ENCODE measurements at regions not wholly inside any gene's neighbourhood (a gene's known extent, or its start where the extent isn't known, plus 50 kb on each side); places are given as distances from the start of the nearest gene placed in this dataset.

DNA sequence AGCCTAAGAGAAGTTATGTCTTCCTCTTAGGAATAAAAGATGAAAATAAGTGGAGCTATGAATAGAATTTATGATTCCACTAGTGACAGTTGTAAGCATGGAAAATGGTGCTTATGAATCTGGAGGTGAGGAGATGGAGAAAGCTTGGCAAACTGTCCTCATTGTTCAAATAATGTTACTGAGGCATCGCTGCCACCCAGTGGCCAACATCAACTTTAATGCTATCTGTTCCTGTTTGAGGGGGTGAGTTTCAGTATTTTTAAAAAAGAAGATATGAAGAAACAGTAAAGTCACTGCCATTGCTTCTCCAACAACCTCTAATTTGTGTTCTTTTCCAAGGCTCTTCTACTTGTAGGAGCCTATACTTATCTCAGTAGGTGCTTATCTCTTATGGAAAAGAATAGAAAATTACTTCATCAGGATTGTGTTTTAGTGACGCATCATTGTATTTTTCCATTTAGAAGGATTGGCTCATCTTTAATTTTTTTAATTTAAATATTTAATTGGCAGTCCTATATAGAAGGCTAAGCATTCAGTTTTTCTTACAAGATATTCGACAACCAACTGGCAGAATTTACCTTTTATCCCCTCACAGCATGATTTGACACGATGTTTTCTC, 260.4 kb upstream of the P2RY1 start:
- no peaks in the 10 kb centered on the region for H3K36me3 ChIP-seq
- TF ChIP-seq, protein P1, sequence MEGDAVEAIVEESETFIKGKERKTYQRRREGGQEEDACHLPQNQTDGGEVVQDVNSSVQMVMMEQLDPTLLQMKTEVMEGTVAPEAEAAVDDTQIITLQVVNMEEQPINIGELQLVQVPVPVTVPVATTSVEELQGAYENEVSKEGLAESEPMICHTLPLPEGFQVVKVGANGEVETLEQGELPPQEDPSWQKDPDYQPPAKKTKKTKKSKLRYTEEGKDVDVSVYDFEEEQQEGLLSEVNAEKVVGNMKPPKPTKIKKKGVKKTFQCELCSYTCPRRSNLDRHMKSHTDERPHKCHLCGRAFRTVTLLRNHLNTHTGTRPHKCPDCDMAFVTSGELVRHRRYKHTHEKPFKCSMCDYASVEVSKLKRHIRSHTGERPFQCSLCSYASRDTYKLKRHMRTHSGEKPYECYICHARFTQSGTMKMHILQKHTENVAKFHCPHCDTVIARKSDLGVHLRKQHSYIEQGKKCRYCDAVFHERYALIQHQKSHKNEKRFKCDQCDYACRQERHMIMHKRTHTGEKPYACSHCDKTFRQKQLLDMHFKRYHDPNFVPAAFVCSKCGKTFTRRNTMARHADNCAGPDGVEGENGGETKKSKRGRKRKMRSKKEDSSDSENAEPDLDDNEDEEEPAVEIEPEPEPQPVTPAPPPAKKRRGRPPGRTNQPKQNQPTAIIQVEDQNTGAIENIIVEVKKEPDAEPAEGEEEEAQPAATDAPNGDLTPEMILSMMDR (IDR thresholded peaks at IDR 0.05): peak in 5 of 6 experiments; percentile 24 to 62 (median 55)
- TF ChIP-seq POLR2A (IDR thresholded peaks at IDR 0.05): no peak
- intact Hi-C loops (cut with DNase I): no loop called here
- peak; percentile 46 to 66 for DNase-seq
- no peak overlapping the region for H3K4me3 ChIP-seq (replicated peaks in 1 of 3)
- no peak overlapping the region for H3K27ac ChIP-seq
- H3K27me3 ChIP-seq: no peaks in the 10 kb centered on the region
- 58 to 59% methylated on average over 4 of the region's 4 CpGs for WGBS, 2 donors
- no peaks in the 10 kb centered on the region for H3K9me3 ChIP-seq
- no peaks in the 10 kb centered on the region for H3K4me1 ChIP-seq

DNA sequence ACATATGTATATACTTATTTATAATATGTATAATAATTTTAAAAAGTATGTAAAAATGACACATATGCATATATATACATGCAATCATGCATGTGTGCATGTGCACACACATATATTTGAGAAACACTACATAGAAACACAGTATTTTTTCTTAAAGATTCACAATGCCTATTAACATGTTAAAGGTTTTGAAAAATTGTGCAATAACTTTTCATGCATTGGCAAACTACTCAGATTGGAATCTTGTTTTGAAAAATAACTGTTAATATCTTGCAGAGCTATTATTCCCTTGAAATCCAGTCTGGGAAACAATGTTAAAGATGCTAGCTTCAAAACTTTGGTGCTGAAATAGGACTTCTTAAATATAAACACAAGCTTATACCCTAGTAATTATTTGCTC, 256.2 kb upstream of the P2RY1 start:
- Histone ChIP-seq H3K4me1 (no peaks in the 10 kb centered on the region), H3K27me3 (no peaks in the 10 kb centered on the region), H3K36me3 (no peaks in the 10 kb centered on the region), H3K9me3 (no peaks in the 10 kb centered on the region), H3K27ac (no peak overlapping the region), H3K4me3 (replicated peaks in 1 of 3) (no peak overlapping the region)
- intact Hi-C loops (cut with DNase I): no loop called here
- no peak for DNase-seq
- TF ChIP-seq POLR2A (IDR thresholded peaks at IDR 0.05): no peak
- TF ChIP-seq, protein P1 (IDR thresholded peaks at IDR 0.05): no peak

DNA sequence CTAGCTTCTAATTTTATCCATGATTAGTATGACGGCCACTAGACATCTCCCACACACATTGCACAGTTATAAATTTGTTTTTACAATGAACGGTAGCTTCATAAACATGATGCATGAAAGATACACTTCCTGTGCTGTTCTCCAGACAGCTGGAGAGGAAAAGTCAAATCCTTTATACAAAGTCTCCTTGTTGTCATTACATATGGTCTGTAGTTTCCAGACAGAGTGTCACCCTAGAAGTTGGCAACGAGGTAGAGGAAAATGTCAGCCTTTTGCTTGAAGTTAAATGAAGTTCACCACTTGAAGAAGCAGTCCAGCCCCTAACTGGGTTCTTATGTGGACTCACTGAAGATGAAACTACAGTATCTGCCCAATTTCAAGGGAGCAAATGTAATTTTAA, 253.0 kb upstream of the P2RY1 start:
- no peak overlapping the region for H3K4me3 ChIP-seq (replicated peaks in 1 of 3)
- no peak overlapping the region for H3K27ac ChIP-seq
- H3K27me3 ChIP-seq: no peaks in the 10 kb centered on the region
- TF ChIP-seq, protein P1 (IDR thresholded peaks at IDR 0.05): no peak
- TF ChIP-seq POLR2A (IDR thresholded peaks at IDR 0.05): no peak
- no peaks in the 10 kb centered on the region for H3K9me3 ChIP-seq
- no peaks in the 10 kb centered on the region for H3K36me3 ChIP-seq
- WGBS, 2 donors: 65 to 69% methylated on average over 3 of the region's 3 CpGs
- intact Hi-C loops (cut with DNase I): no loop called here
- no peak for DNase-seq
- no peaks in the 10 kb centered on the region for H3K4me1 ChIP-seq

DNA sequence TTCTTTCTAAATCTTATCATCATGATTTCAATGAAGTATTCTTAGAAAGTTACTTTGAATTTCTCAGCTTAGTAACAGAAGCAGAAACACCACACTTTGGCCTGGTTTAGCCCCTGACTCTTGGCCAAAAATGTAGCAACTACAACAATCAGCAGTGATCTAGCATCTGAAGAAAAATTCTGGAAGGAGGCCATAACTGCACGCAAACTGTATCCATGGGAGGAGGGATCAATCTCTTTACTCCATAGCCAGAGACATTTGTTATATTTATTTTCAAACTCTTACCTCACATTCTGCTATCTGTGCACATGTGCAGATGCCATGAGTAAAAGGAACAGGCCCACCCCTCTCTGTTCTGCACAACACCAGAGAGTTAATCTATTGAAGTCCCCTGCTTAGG, 251.0 kb upstream of the P2RY1 start:
- Histone ChIP-seq H3K27ac (no peak overlapping the region), H3K4me1 (no peaks in the 10 kb centered on the region), H3K27me3 (no peaks in the 10 kb centered on the region), H3K4me3 (replicated peaks in 1 of 3) (no peak overlapping the region), H3K9me3 (no peaks in the 10 kb centered on the region), H3K36me3 (no peaks in the 10 kb centered on the region)
- TF ChIP-seq, protein P1 (IDR thresholded peaks at IDR 0.05): no peak
- no peak for TF ChIP-seq POLR2A (IDR thresholded peaks at IDR 0.05)
- no peak for DNase-seq
- WGBS, 2 donors: 29 to 44% methylated on average over 1 of the region's 1 CpG
- intact Hi-C loops (cut with DNase I): no loop called here

DNA sequence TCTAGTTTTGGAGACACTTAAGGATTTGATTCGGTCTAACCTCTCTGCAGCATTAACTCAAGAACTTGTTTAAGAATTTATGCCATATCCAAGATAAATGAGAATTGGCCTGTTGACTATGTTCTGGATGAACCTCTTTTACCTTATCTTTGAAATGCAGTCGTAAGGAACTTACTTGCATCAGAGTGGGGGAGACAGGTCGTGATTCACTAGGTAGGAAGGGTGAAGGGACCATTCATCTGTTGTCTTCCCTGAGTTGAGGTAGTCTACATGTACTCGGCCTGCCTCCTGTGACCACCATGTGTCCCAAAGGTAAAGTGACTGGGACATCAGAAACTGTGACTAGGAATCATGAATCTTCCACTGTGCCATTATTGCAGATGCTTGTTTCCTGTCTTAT, 248.0 kb upstream of the P2RY1 start:
- Histone ChIP-seq H3K27me3 (no peaks in the 10 kb centered on the region), H3K9me3 (no peaks in the 10 kb centered on the region), H3K4me1 (no peaks in the 10 kb centered on the region), H3K36me3 (no peaks in the 10 kb centered on the region), H3K27ac (no peak overlapping the region), H3K4me3 (replicated peaks in 1 of 3) (no peak overlapping the region)
- no peak for DNase-seq
- TF ChIP-seq POLR2A (IDR thresholded peaks at IDR 0.05): no peak
- TF ChIP-seq, protein P1 (IDR thresholded peaks at IDR 0.05): no peak
- 81 to 91% methylated on average over 4 of the region's 4 CpGs for WGBS, 2 donors
- intact Hi-C loops (cut with DNase I): no loop called here

Measured in thyroid gland (tissue), 4 donors.